Neural cell (in vitro differentiated cells): ENCODE measurements at regions not wholly inside any gene's neighbourhood (a gene's known extent, or its start where the extent isn't known, plus 50 kb on each side); places are given as distances from the start of the nearest gene placed in this dataset.

Experiments used
- H2AFZ ChIP-seq: fragments of 200-600, 300-800 bp; sonication (generic), shearing (Covaris generic); 2 replicates; pipeline ENCODE4 v1.6.0; 2014; ENCODE audit warnings: low read depth, mild to moderate bottlenecking, antibody characterized with exemption, low read length, moderate library complexity
- H3F3A ChIP-seq: fragments of 200-600 bp; shearing (Covaris generic); 2 replicates; pipeline ENCODE4 v1.6.1; 2016; ENCODE audit warnings: mild to moderate bottlenecking, moderate library complexity, mixed read lengths, antibody characterized with exemption, low read length; ENCODE audit not compliant: insufficient read depth, poor library complexity, severe bottlenecking
- H3K27ac ChIP-seq: fragments of 200-600, 300-800 bp; sonication (generic), shearing (Covaris generic); 2 replicates; pipeline ENCODE4 v1.5.1; 2014; ENCODE audit warnings: mild to moderate bottlenecking, low read length, moderate library complexity
- H3K27me3 ChIP-seq: fragments of 300-800, 200-600 bp; sonication (generic), shearing (Covaris generic); 2 replicates; pipeline ENCODE4 v1.6.0; 2014; ENCODE audit warnings: mild to moderate bottlenecking, low read depth, low read length, moderate library complexity; ENCODE audit not compliant: insufficient read depth
- H3K36me3 ChIP-seq: fragments of 300-800, 200-600 bp; sonication (generic), shearing (Covaris generic); 2 replicates; pipeline ENCODE4 v1.5.1; 2014; ENCODE audit warnings: mild to moderate bottlenecking, antibody characterized with exemption, low read length, moderate library complexity; ENCODE audit not compliant: insufficient read depth
- H3K4me2 ChIP-seq: fragments of 300-800, 200-600 bp; sonication (generic), shearing (Covaris generic); 2 replicates; pipeline ENCODE4 v1.6.0; 2014; ENCODE audit warnings: mild to moderate bottlenecking, low read length
- H3K4me3 ChIP-seq: fragments of 300-800, 200-600 bp; sonication (generic), shearing (Covaris generic); 2 replicates; pipeline ENCODE4 v1.5.1; 2014; ENCODE audit warnings: mild to moderate bottlenecking, low read length, moderate library complexity
- H3K79me2 ChIP-seq: fragments of 200-600 bp; shearing (Covaris generic); replicated peaks from 2 replicates; pipeline ENCODE4 v1.6.0; 2014; ENCODE audit warnings: mild to moderate bottlenecking, low read length, moderate library complexity; ENCODE audit not compliant: insufficient read depth
- H3K9ac ChIP-seq: fragments of 300-800, 200-600 bp; sonication (generic), shearing (Covaris generic); 2 replicates; pipeline ENCODE4 v1.6.1; 2016; ENCODE audit warnings: mild to moderate bottlenecking, low read length, mixed read lengths
- H3K9me2 ChIP-seq: fragments of 200-600 bp; shearing (Covaris generic); 2 replicates; pipeline ENCODE4 v1.6.1; 2016; ENCODE audit warnings: mild to moderate bottlenecking, low read length, mixed read lengths; ENCODE audit not compliant: insufficient read depth
- H3K9me3 ChIP-seq: fragments of 200-600, 300-800 bp; sonication (generic), shearing (Covaris generic); 2 replicates; pipeline ENCODE4 v1.6.1; 2016; ENCODE audit warnings: mild to moderate bottlenecking, mixed run types, low read length, moderate library complexity, mixed read lengths
- H4K20me1 ChIP-seq: fragments of 200-600 bp; shearing (Covaris generic); 2 replicates; pipeline ENCODE4 v1.6.1; 2016; ENCODE audit warnings: mild to moderate bottlenecking, mixed run types; ENCODE audit not compliant: insufficient read depth
- EP300 ChIP-seq: fragments of 450-650 bp; conservative IDR thresholded peaks from 2 replicates; pipeline ENCODE4 v1.6.1; 2014; ENCODE audit warnings: antibody characterized with exemption, mild to moderate bottlenecking, moderate library complexity; ENCODE audit not compliant: poor library complexity, severe bottlenecking
- EZH2 ChIP-seq: fragments of 200-600, 300-800 bp; shearing (Covaris generic), sonication (generic); IDR thresholded peaks from 2 replicates; pipeline ENCODE4 v1.6.1; 2014; ENCODE audit warnings: antibody characterized with exemption, low read length, borderline replicate concordance, mild to moderate bottlenecking; ENCODE audit not compliant: insufficient read depth, poor library complexity, severe bottlenecking
- MXI1 ChIP-seq: fragments of 450-650 bp; conservative IDR thresholded peaks from 2 replicates; pipeline ENCODE4 v1.6.1; 2014; ENCODE audit warnings: antibody characterized with exemption, mild to moderate bottlenecking; ENCODE audit not compliant: poor library complexity, severe bottlenecking
- POLR2AphosphoS5 ChIP-seq: IDR thresholded peaks from 2 replicates; pipeline ENCODE4 v1.6.1; 2012
- RAD21 ChIP-seq: fragments of 450-650 bp; conservative IDR thresholded peaks from 2 replicates; pipeline ENCODE4 v1.6.1; 2014; ENCODE audit warnings: antibody characterized with exemption, mild to moderate bottlenecking, moderate library complexity
- SMC3 ChIP-seq: fragments of 450-650 bp; conservative IDR thresholded peaks from 2 replicates; pipeline ENCODE4 v1.6.1; 2014; ENCODE audit warnings: antibody characterized with exemption, mild to moderate bottlenecking, moderate library complexity; ENCODE audit not compliant: poor library complexity
- TAF1 ChIP-seq: IDR thresholded peaks from 2 replicates; pipeline ENCODE4 v1.6.1; 2012; ENCODE audit warnings: low read depth
- TF ChIP-seq, protein P1 (sequence below): IDR thresholded peaks from 2 replicates; pipeline ENCODE4 v1.6.1; 2012; ENCODE audit warnings: borderline replicate concordance
- TF ChIP-seq, protein P2 (sequence below): fragments of 450-650 bp; IDR thresholded peaks from 2 replicates; pipeline ENCODE4 v1.5.1; 2014; ENCODE audit warnings: antibody characterized with exemption, mild to moderate bottlenecking, moderate library complexity; ENCODE audit not compliant: poor library complexity, severe bottlenecking

- no peak overlapping the region for H3K4me3 ChIP-seq
Measured at GRCh38 chr6:56815436-56815835, 139.5 kb upstream of the BEND6 start.

GRCh38 chr6:56814802-56815201 is 140.1 kb upstream of the BEND6 start:
- no peak overlapping the region for H2AFZ ChIP-seq
- no peaks in the 10 kb centered on the region for H4K20me1 ChIP-seq
- no peaks in the 10 kb centered on the region for H3K9me2 ChIP-seq
- no peak overlapping the region for H3K27ac ChIP-seq
- H3K9ac ChIP-seq, result no peak overlapping the region
- no peaks in the 10 kb centered on the region for H3K27me3 ChIP-seq
- peaks cover 5% of the 10 kb centered on the region for H3F3A ChIP-seq
- H3K4me2 ChIP-seq, result no peak overlapping the region
- H3K79me2 ChIP-seq, result peaks cover 28% of the 10 kb centered on the region
- no peaks in the 10 kb centered on the region for H3K9me3 ChIP-seq
- no peaks in the 10 kb centered on the region for H3K36me3 ChIP-seq
- no peak overlapping the region for H3K4me3 ChIP-seq
- no peak for TF ChIP-seq EZH2
- TF ChIP-seq, protein P1, sequence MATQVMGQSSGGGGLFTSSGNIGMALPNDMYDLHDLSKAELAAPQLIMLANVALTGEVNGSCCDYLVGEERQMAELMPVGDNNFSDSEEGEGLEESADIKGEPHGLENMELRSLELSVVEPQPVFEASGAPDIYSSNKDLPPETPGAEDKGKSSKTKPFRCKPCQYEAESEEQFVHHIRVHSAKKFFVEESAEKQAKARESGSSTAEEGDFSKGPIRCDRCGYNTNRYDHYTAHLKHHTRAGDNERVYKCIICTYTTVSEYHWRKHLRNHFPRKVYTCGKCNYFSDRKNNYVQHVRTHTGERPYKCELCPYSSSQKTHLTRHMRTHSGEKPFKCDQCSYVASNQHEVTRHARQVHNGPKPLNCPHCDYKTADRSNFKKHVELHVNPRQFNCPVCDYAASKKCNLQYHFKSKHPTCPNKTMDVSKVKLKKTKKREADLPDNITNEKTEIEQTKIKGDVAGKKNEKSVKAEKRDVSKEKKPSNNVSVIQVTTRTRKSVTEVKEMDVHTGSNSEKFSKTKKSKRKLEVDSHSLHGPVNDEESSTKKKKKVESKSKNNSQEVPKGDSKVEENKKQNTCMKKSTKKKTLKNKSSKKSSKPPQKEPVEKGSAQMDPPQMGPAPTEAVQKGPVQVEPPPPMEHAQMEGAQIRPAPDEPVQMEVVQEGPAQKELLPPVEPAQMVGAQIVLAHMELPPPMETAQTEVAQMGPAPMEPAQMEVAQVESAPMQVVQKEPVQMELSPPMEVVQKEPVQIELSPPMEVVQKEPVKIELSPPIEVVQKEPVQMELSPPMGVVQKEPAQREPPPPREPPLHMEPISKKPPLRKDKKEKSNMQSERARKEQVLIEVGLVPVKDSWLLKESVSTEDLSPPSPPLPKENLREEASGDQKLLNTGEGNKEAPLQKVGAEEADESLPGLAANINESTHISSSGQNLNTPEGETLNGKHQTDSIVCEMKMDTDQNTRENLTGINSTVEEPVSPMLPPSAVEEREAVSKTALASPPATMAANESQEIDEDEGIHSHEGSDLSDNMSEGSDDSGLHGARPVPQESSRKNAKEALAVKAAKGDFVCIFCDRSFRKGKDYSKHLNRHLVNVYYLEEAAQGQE, result no peak

More at GRCh38 chr6:56815436-56815835, 139.5 kb upstream of the BEND6 start:
- no peak overlapping the region for H3K27ac ChIP-seq
- H3K4me2 ChIP-seq, result no peak overlapping the region
- no peaks in the 10 kb centered on the region for H3K27me3 ChIP-seq
- no peaks in the 10 kb centered on the region for H3K9me3 ChIP-seq
- H4K20me1 ChIP-seq, result no peaks in the 10 kb centered on the region
- no peak overlapping the region for H3K9ac ChIP-seq
- no peak overlapping the region for H2AFZ ChIP-seq
- H3K79me2 ChIP-seq, result peaks cover 32% of the 10 kb centered on the region
- no peaks in the 10 kb centered on the region for H3K36me3 ChIP-seq
- TF ChIP-seq, protein P1, result no peak
- TF ChIP-seq EP300 (no peak), POLR2AphosphoS5 (no peak), MXI1 (no peak), EZH2 (no peak), TAF1 (no peak), SMC3 (no peak), RAD21 (no peak)
- TF ChIP-seq, protein P2, sequence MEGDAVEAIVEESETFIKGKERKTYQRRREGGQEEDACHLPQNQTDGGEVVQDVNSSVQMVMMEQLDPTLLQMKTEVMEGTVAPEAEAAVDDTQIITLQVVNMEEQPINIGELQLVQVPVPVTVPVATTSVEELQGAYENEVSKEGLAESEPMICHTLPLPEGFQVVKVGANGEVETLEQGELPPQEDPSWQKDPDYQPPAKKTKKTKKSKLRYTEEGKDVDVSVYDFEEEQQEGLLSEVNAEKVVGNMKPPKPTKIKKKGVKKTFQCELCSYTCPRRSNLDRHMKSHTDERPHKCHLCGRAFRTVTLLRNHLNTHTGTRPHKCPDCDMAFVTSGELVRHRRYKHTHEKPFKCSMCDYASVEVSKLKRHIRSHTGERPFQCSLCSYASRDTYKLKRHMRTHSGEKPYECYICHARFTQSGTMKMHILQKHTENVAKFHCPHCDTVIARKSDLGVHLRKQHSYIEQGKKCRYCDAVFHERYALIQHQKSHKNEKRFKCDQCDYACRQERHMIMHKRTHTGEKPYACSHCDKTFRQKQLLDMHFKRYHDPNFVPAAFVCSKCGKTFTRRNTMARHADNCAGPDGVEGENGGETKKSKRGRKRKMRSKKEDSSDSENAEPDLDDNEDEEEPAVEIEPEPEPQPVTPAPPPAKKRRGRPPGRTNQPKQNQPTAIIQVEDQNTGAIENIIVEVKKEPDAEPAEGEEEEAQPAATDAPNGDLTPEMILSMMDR, result no peak
- no peaks in the 10 kb centered on the region for H3K9me2 ChIP-seq
- H3F3A ChIP-seq, result peaks cover 5% of the 10 kb centered on the region
